Fibroblast of skin of left biceps (primary cell): ENCODE measurements at regions not wholly inside any gene's neighbourhood (a gene's known extent, or its start where the extent isn't known, plus 50 kb on each side); places are given as distances from the start of the nearest gene placed in this dataset.

Source experiments
- DNase-seq, 2 experiments: peaks; one replicate each; pipeline ENCODE4 v3.0.0-alpha.2; 2013; ENCODE audit warnings: low read depth in 2 of 2

GRCh38 chr3:150069154-150069527 is 98.4 kb upstream of the PFN2 start:
- no peak for DNase-seq

- no peak for DNase-seq
Measured at GRCh38 chr3:150068440-150069153, 97.9 kb upstream of the PFN2 start.

GRCh38 chr3:150067561-150067960 is 96.9 kb upstream of the PFN2 start:
- no peak for DNase-seq

GRCh38 chr3:150064971-150065370 is 94.3 kb upstream of the PFN2 start:
- no peak for DNase-seq

- no peak for DNase-seq
Measured at GRCh38 chr3:150063237-150063636, 92.5 kb upstream of the PFN2 start.

GRCh38 chr3:150062492-150062891 is 91.8 kb upstream of the PFN2 start:
- DNase-seq: no peak

DNA sequence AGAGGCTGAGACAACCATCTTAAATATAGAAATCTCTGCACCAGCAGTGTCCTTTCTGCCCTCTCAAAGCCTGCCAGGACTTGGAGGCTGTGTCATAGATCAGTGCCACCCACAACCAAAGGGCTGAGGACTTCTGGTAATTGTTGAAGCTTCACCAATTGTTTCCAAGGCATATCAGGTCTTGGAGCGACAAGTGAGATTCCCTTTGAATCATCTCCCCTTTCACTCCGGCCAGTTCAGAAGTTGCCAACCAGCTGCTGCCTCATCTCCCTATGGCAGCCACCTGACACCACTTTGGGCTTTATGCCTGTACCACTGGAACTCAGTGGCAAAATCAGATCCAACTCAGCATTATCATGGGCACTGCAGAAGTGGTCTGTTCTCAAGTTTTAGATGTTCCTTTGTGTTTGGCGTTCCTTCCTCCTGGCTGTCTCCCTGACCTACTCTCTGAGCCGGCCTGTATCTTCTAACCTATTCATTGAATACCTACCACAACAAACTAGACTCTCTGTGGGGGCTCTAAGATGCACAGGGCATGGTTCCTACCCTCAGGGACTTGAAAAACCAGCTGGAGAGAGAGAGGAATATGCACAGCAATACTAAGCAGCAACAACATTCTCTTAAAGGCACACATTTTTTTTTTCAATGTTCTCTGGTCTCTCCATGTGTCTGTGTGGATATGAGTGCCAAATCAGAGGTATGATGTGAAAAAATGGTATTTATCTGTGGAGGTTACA is 90.8 kb upstream of the PFN2 start:
- no peak for DNase-seq

DNA sequence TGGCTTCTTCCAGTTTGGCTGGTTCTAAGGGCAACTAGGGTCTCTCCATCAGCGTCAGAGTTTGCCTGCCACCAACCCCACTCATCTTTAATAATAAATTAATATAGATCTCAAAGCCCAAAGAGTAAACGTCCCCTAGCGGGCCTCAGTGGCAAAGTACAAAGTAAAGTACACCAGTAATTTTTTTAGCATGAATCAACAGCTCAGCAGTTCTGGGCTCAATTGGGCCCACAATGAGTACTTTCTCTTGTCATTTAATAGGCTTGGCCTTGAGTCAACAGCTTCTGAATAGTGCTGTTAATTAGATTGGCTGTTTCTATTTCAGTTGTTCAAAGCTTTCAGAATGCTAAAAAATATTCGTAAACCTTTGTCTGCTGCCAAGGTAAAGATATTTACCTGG is 89.0 kb upstream of the PFN2 start:
- no peak for DNase-seq

- no peak for DNase-seq
Measured at GRCh38 chr3:150059241-150059640, 88.5 kb upstream of the PFN2 start.

GRCh38 chr3:150057227-150057626 is 86.5 kb upstream of the PFN2 start:
- DNase-seq: no peak

- DNase-seq: no peak
Measured at GRCh38 chr3:150055332-150055731, 84.6 kb upstream of the PFN2 start.

DNA sequence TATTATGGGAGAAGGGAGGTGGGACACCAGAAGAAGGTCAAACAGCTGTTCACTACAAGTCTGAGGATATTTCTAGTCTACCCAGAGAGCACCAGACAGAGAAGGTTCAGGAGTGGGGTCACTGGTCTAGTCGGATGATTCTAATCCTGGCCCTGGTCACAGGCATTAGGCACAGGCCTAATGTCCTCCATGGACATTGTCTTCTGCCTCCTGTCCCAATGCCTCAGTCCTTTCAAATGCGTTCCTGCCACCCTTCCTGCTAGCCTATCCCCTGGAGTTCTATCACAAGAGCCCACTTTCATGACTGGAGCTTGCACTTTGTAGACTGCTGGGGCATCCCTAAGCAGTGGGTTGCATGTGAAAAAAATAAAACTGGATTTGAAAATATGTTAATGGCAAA is 83.9 kb upstream of the PFN2 start:
- DNase-seq: no peak

DNA sequence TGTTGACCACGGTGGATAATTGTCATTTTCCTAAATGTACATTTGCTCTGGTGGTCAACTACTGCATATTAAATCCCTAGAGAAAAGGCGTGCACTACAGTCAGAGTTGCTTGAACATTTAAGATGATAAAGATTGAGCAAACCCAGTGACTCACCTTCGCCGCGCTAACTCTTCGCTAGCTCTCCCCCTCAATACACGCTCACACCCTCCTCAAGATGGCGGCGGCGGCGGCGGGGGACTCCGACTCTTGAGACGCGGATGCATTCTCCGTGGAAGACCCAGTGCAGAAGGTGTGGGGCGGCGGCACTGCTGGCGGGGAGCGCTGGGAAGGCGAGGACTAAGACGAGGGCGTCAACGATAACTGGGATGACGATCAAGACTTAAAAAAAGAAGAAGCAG is 79.8 kb upstream of the PFN2 start:
- no peak for DNase-seq

GRCh38 chr3:150049317-150049716 is 78.6 kb upstream of the PFN2 start:
- DNase-seq: no peak

GRCh38 chr3:150041877-150042276 is 71.2 kb upstream of the PFN2 start:
- no peak for DNase-seq

- DNase-seq: no peak
Measured at GRCh38 chr3:150040097-150040496, 69.4 kb upstream of the PFN2 start.

DNA sequence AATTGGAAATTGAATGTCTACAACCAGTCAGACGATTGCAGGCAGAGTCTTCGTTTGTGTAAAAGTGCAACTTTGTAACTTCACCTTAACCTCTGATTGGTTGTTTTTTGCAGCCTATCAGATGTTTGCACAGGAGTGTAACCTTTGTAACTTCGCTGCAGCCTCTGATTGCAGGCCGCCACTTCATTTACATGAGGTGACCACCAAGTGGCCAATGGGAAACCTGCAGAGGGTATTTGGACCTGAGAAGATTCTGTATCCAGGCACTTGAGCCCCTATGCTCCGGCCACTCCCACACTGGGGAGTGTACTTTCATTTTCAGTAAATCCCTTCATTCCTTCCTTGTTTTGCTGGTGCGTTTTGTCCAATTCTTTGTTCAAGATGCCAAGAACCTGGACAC is 68.1 kb upstream of the PFN2 start:
- no peak for DNase-seq

DNA sequence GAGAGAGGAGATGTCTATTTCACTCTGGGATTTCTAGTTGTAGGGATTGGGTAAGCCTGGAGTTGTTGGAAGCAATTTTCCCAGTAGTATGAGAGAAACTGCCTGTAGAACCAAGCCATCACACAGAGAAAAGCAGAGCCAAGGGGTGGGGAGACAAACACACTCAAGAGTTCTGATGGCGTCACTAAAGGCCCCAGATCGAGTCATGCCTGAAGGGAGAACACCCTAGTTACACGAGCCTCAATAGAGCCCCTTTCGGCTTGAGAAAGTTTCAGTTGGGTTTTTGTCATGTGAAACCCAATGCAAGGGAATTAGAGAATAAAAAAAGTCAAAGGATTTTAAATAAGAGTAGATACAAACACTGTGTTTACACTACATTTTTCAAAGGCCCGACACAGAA is 66.1 kb upstream of the PFN2 start:
- no peak for DNase-seq

- no peak for DNase-seq
Measured at GRCh38 chr3:150035910-150036612, 65.4 kb upstream of the PFN2 start.

GRCh38 chr3:150035301-150035779 is 64.6 kb upstream of the PFN2 start:
- DNase-seq: peak; percentile 12 to 15

DNA sequence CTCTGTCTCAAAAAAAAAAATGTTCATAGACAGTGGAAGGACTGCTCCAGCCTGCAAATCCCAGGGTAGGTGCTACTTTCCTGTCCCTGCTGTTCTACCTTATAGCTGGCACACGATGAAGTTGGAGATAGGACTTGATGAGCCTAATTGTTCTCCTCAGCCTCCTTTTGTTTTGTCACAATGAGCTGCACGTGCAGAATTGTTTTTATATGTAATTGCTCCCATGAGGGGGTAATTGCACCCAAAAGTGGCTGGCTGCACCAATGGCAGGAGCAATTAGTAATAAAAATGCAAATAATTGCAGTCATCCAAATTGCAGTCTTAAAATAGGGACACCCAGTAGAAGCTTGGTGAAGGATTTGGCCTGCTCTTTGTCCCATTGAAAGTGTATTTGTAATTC is 63.0 kb upstream of the PFN2 start:
- DNase-seq: no peak

DNA sequence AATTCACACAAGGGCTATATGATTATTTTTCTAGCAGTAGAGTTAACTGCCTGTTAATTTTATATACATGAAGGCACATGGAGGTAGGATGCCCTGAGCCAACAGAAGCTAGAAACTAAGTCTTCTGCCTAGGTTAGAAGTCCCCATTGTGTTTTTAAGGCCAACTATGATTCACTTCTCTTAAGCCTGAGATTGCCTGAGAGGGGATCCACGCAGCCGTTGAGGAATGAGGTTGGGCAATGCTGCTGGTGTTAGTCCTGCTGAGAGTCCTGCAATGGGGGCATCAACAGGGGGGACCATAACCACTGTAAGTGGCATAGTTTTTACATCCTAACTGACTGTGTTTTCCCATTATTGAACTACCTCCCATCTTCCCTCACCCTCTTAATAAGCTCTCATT is 60.1 kb upstream of the PFN2 start:
- DNase-seq: no peak

- DNase-seq: no peak
Measured at GRCh38 chr3:150023239-150023636, 52.5 kb upstream of the PFN2 start.
